ENCODE measurements at regions not wholly inside any gene's neighbourhood (a gene's known extent, or its start where the extent isn't known, plus 50 kb on each side); places are given as distances from the start of the nearest gene placed in this dataset.

DNA sequence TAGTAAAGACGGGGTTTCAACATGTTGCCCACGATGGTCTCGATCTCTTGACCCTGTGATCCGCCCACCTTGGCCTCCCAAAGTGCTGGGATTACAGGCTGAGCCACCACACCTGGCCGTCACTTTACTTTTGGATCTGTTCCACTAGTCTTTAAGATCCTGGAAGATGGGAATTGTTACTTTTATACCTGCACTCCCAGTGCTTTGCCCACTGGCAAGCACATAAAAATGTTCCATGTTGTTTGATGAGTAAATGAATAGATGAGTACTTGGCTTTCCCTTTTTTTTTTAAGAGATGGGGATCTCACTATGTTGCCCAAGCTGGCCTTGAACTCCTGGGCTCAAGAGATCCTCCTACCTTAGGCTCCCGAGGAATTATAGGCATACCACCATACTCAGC is 84.8 kb upstream of the SASH1 start:
- no peaks in the 10 kb centered on the region for H3K36me3 ChIP-seq (ENCODE audit: control insufficient read depth, insufficient read depth, low read length)
- H3K27ac ChIP-seq (ENCODE audit: low read depth, low read length) = no peak overlapping the region
- H3K4me1 ChIP-seq (ENCODE audit: control insufficient read depth, insufficient read depth, low read length) = no peaks in the 10 kb centered on the region
- H3K9me3 ChIP-seq (ENCODE audit: control insufficient read depth, insufficient read depth, low read length) = no peaks in the 10 kb centered on the region
- DNase-seq (ENCODE audit: low read depth in 4 of 6, low spot score in 6 of 6) = no peak
- H3K27me3 ChIP-seq (ENCODE audit: control insufficient read depth, insufficient read depth, low read length) = no peaks in the 10 kb centered on the region
- WGBS (ENCODE audit: insufficient coverage) = 93% methylated on average over 3 of the region's 6 CpGs
- H3K4me3 ChIP-seq (ENCODE audit: low read depth, low read length) = no peak overlapping the region

GRCh38 chr6:148258868-148259267 is 83.8 kb upstream of the SASH1 start:
- H3K4me3 ChIP-seq (ENCODE audit: low read depth, low read length) = no peak overlapping the region
- WGBS (ENCODE audit: insufficient coverage) = 100% methylated on average over 1 of the region's 5 CpGs

DNA sequence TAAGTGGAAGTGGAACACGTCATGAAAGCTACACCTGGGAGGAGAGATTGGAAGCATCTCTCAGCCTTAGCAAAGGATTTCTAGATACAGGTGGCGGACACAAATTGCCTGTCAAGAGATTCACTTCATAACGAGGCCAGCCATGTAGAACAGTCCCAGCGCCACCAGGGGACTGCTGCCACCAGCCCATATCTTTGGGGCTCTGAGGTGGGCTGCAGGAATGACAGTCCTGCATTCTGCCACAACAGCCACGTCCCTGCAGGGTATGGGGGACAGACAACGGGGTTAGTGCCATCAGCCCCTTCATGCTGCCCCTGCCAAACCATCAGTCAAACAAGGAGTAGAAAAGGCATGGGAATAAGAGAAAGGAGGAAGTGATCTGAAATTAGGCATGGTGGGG is 81.2 kb upstream of the SASH1 start:
- DNase-seq (ENCODE audit: low read depth in 4 of 6, low spot score in 6 of 6) = peak in 1 of 6 donors; percentile 12
- no peaks in the 10 kb centered on the region for H3K27me3 ChIP-seq (ENCODE audit: control insufficient read depth, insufficient read depth, low read length)
- H3K36me3 ChIP-seq (ENCODE audit: control insufficient read depth, insufficient read depth, low read length) = no peaks in the 10 kb centered on the region
- no peak overlapping the region for H3K4me3 ChIP-seq (ENCODE audit: low read depth, low read length)
- no peaks in the 10 kb centered on the region for H3K9me3 ChIP-seq (ENCODE audit: control insufficient read depth, insufficient read depth, low read length)
- WGBS (ENCODE audit: insufficient coverage) = 52% methylated on average over 6 of the region's 6 CpGs
- H3K27ac ChIP-seq (ENCODE audit: low read depth, low read length) = no peak overlapping the region
- no peaks in the 10 kb centered on the region for H3K4me1 ChIP-seq (ENCODE audit: control insufficient read depth, insufficient read depth, low read length)

More at GRCh38 chr6:148258868-148259267, 83.8 kb upstream of the SASH1 start:
- no peak overlapping the region for H3K27ac ChIP-seq (ENCODE audit: low read depth, low read length)
- H3K4me1 ChIP-seq (ENCODE audit: control insufficient read depth, insufficient read depth, low read length) = no peaks in the 10 kb centered on the region
- H3K27me3 ChIP-seq (ENCODE audit: control insufficient read depth, insufficient read depth, low read length) = no peaks in the 10 kb centered on the region
- no peak for DNase-seq (ENCODE audit: low read depth in 4 of 6, low spot score in 6 of 6)
- H3K9me3 ChIP-seq (ENCODE audit: control insufficient read depth, insufficient read depth, low read length) = no peaks in the 10 kb centered on the region
- H3K36me3 ChIP-seq (ENCODE audit: control insufficient read depth, insufficient read depth, low read length) = no peaks in the 10 kb centered on the region

DNA sequence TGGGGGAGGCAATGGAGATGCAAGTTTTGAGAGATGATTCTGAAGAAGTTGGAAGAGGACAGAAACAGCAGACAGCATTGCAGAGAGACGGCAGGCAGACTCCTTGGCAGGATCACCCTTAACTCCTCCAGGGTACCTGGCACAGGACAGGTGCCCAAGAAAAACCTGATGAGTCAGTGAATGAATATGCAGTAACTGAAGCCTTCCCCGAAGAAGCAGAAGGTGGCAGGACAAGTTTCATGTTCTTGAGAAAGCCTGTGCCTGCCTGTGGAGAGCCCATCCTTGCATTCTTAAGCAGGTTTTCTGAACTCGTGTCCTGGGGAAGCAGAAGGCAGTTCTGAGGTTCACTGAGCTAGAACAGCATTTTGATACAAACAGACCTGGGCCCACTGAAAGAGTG is 79.6 kb upstream of the SASH1 start:
- H3K36me3 ChIP-seq (ENCODE audit: control insufficient read depth, insufficient read depth, low read length) = no peaks in the 10 kb centered on the region
- H3K4me3 ChIP-seq (ENCODE audit: low read depth, low read length) = no peak overlapping the region
- 67% methylated on average over 2 of the region's 3 CpGs for WGBS (ENCODE audit: insufficient coverage)
- no peaks in the 10 kb centered on the region for H3K9me3 ChIP-seq (ENCODE audit: control insufficient read depth, insufficient read depth, low read length)
- no peaks in the 10 kb centered on the region for H3K4me1 ChIP-seq (ENCODE audit: control insufficient read depth, insufficient read depth, low read length)
- H3K27ac ChIP-seq (ENCODE audit: low read depth, low read length) = no peak overlapping the region
- no peaks in the 10 kb centered on the region for H3K27me3 ChIP-seq (ENCODE audit: control insufficient read depth, insufficient read depth, low read length)
- DNase-seq (ENCODE audit: low read depth in 4 of 6, low spot score in 6 of 6) = no peak

- Histone ChIP-seq H3K4me3 (ENCODE audit: low read depth, low read length) (no peak overlapping the region), H3K27me3 (ENCODE audit: control insufficient read depth, insufficient read depth, low read length) (no peaks in the 10 kb centered on the region), H3K36me3 (ENCODE audit: control insufficient read depth, insufficient read depth, low read length) (no peaks in the 10 kb centered on the region), H3K4me1 (ENCODE audit: control insufficient read depth, insufficient read depth, low read length) (no peaks in the 10 kb centered on the region), H3K9me3 (ENCODE audit: control insufficient read depth, insufficient read depth, low read length) (no peaks in the 10 kb centered on the region), H3K27ac (ENCODE audit: low read depth, low read length) (no peak overlapping the region)
- DNase-seq (ENCODE audit: low read depth in 4 of 6, low spot score in 6 of 6) = no peak
- no CpG with 5 or more reads among the region's 5 CpGs for WGBS (ENCODE audit: insufficient coverage)
These were observed 78.7 kb upstream of the SASH1 start for GRCh38 chr6:148263961-148264360.

GRCh38 chr6:148265054-148265453 is 77.6 kb upstream of the SASH1 start:
- Histone ChIP-seq H3K4me1 (ENCODE audit: control insufficient read depth, insufficient read depth, low read length) (no peaks in the 10 kb centered on the region), H3K27me3 (ENCODE audit: control insufficient read depth, insufficient read depth, low read length) (no peaks in the 10 kb centered on the region), H3K9me3 (ENCODE audit: control insufficient read depth, insufficient read depth, low read length) (no peaks in the 10 kb centered on the region), H3K36me3 (ENCODE audit: control insufficient read depth, insufficient read depth, low read length) (no peaks in the 10 kb centered on the region), H3K4me3 (ENCODE audit: low read depth, low read length) (no peak overlapping the region), H3K27ac (ENCODE audit: low read depth, low read length) (no peak overlapping the region)
- 100% methylated on average over 1 of the region's 2 CpGs for WGBS (ENCODE audit: insufficient coverage)
- no peak for DNase-seq (ENCODE audit: low read depth in 4 of 6, low spot score in 6 of 6)

DNA sequence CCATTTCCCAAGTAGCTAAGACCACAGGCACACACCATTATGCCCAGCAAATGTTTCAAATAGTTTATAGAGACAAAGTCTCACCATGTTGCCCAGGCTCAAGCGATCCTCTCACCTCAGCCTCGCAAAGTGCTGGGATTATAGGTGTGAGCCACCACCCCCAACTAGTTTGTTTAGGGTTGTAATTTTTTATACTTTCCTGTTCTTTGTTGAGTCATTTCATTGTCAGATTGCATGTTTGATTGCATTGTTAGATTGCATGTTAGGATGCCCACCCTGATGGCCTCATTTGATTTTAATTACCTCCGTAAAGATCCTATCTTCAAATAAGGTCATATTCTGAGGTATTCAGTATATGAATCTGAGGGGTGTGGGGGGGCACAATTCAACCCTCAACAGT is 73.3 kb upstream of the SASH1 start:
- no CpG with 5 or more reads among the region's 3 CpGs for WGBS (ENCODE audit: insufficient coverage)
- no peak overlapping the region for H3K4me3 ChIP-seq (ENCODE audit: low read depth, low read length)
- H3K4me1 ChIP-seq (ENCODE audit: control insufficient read depth, insufficient read depth, low read length) = peaks cover 3% of the 10 kb centered on the region
- DNase-seq (ENCODE audit: low read depth in 4 of 6, low spot score in 6 of 6) = no peak
- H3K27ac ChIP-seq (ENCODE audit: low read depth, low read length) = no peak overlapping the region
- no peaks in the 10 kb centered on the region for H3K9me3 ChIP-seq (ENCODE audit: control insufficient read depth, insufficient read depth, low read length)
- no peaks in the 10 kb centered on the region for H3K36me3 ChIP-seq (ENCODE audit: control insufficient read depth, insufficient read depth, low read length)
- H3K27me3 ChIP-seq (ENCODE audit: control insufficient read depth, insufficient read depth, low read length) = no peaks in the 10 kb centered on the region

GRCh38 chr6:148271711-148272439 is 70.8 kb upstream of the SASH1 start:
- 40% methylated on average over 7 of the region's 11 CpGs for WGBS (ENCODE audit: insufficient coverage)
- Histone ChIP-seq H3K27me3 (ENCODE audit: control insufficient read depth, insufficient read depth, low read length) (no peaks in the 10 kb centered on the region), H3K27ac (ENCODE audit: low read depth, low read length) (peak overlapping the region; percentile 58), H3K9me3 (ENCODE audit: control insufficient read depth, insufficient read depth, low read length) (no peaks in the 10 kb centered on the region), H3K4me3 (ENCODE audit: low read depth, low read length) (no peak overlapping the region), H3K4me1 (ENCODE audit: control insufficient read depth, insufficient read depth, low read length) (peaks cover 3% of the 10 kb centered on the region), H3K36me3 (ENCODE audit: control insufficient read depth, insufficient read depth, low read length) (no peaks in the 10 kb centered on the region)
- peak in 1 of 6 donors; percentile 39 for DNase-seq (ENCODE audit: low read depth in 4 of 6, low spot score in 6 of 6)

DNA sequence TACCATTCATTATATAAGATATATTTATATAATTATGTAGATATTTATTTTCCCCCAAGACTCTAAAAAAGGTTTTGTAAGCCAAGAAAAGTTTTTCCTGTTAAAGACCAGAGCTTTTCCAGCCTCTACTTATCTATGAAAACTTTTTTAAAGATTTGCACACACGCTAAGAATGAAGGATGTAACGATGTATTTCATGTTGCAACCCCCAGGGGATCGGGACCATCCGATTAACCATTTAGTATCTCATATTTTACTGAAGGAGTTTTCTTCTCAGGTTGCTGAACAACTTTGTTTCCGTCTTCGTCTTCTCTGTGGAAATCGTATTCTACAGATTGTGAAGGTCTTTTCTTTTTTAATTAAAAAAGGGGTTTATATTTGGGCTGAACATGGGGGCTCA is 70.0 kb upstream of the SASH1 start:
- no CpG with 5 or more reads among the region's 7 CpGs for WGBS (ENCODE audit: insufficient coverage)
- Histone ChIP-seq H3K27ac (ENCODE audit: low read depth, low read length) (peak overlapping the region; percentile 58), H3K27me3 (ENCODE audit: control insufficient read depth, insufficient read depth, low read length) (no peaks in the 10 kb centered on the region), H3K36me3 (ENCODE audit: control insufficient read depth, insufficient read depth, low read length) (no peaks in the 10 kb centered on the region), H3K9me3 (ENCODE audit: control insufficient read depth, insufficient read depth, low read length) (no peaks in the 10 kb centered on the region), H3K4me1 (ENCODE audit: control insufficient read depth, insufficient read depth, low read length) (peaks cover 3% of the 10 kb centered on the region), H3K4me3 (ENCODE audit: low read depth, low read length) (no peak overlapping the region)
- no peak for DNase-seq (ENCODE audit: low read depth in 4 of 6, low spot score in 6 of 6)

- Histone ChIP-seq H3K9me3 (ENCODE audit: control insufficient read depth, insufficient read depth, low read length) (no peaks in the 10 kb centered on the region), H3K4me1 (ENCODE audit: control insufficient read depth, insufficient read depth, low read length) (peaks cover 3% of the 10 kb centered on the region), H3K4me3 (ENCODE audit: low read depth, low read length) (no peak overlapping the region), H3K36me3 (ENCODE audit: control insufficient read depth, insufficient read depth, low read length) (no peaks in the 10 kb centered on the region), H3K27ac (ENCODE audit: low read depth, low read length) (no peak overlapping the region), H3K27me3 (ENCODE audit: control insufficient read depth, insufficient read depth, low read length) (no peaks in the 10 kb centered on the region)
- 62% methylated on average over 4 of the region's 5 CpGs for WGBS (ENCODE audit: insufficient coverage)
- peak in 2 of 6 donors; percentile 15 to 65 for DNase-seq (ENCODE audit: low read depth in 4 of 6, low spot score in 6 of 6)
These were observed 68.5 kb upstream of the SASH1 start for GRCh38 chr6:148273962-148274752.
